ENCODE measurements at regions not wholly inside any gene's neighbourhood (a gene's known extent, or its start where the extent isn't known, plus 50 kb on each side); places are given as distances from the start of the nearest gene placed in this dataset.

GRCh38 chr4:129193357-129194100 lies 97.6 kb downstream of the C4orf33 start:
- TF ChIP-seq CTCF (conservative IDR thresholded peaks at IDR 0.05 in 1 of 2, IDR thresholded peaks at IDR 0.05 in 1 of 2; ENCODE audit: low read depth in 1 of 2, low read length in 2 of 2) (no peak), EZH2 (IDR thresholded peaks at IDR 0.05; ENCODE audit: low read length, missing control alignments) (no peak)

Data from fibroblast of lung (primary cell).